GM19025 (cell line): ENCODE measurements at regions not wholly inside any gene's neighbourhood (a gene's known extent, or its start where the extent isn't known, plus 50 kb on each side); places are given as distances from the start of the nearest gene placed in this dataset.

Experiments
- ATAC-seq: cut with Tn5 transposase; IDR thresholded peaks from one replicate; pipeline ENCODE4 v1.9.1; 2021; ENCODE audit warnings: mild to moderate bottlenecking, low read depth, moderate library complexity; ENCODE audit not compliant: unreplicated experiment

- no peak for ATAC-seq
These were observed 87.6 kb upstream of the RSPO3 start for GRCh38 chr6:127030836-127031235.

GRCh38 chr6:127031511-127031910, 87.0 kb upstream of the RSPO3 start:
- no peak for ATAC-seq

DNA sequence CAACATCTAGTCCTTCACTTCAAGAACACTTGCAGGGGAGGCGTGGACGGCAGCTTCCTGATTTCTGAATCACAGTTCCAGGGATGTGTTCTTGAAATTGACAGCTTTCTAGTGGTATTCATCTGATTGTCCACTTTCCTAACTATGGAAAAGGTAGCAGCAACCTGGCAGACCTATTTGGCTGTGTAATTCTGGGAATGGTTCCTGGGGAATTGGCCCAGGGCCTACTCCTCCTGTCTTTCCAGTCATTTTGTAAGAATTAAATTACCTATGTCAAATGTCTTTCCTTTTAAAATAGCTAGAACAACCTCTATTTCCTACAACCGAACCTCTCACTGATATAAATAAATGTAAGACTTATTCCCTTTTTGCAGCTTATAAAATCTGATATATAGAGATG, 85.5 kb upstream of the RSPO3 start:
- no peak for ATAC-seq

DNA sequence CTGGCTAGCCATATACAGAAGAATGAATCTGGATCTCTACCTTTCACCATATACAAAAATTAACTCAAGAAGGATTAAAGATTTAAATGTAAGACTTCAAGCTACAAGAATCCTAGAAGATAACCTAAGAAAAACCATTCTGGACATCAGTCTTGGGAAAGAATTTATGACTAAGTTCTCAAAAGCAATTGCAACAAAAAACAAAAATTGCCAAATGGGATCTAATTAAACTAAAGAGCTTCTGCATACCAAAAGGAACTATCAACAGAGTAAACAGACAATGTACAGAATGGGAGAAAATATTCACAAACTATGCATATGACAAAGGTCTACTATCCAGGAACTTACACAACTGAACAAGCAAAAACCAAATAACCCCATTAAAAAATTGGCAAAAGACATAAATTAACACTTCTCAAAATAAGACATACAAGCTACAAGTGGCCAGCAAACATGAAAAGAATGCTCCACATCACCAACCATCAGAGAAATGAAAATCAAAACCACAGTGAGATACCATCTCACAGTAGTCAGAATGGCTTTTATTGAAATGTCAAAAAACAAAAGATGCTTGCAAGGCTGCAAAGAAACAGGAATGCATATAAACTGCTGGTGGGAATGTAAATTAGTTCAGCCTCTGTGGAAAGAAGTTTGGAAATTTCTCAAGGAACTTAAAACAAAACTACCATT, 66.8 kb upstream of the RSPO3 start:
- ATAC-seq: no peak

DNA sequence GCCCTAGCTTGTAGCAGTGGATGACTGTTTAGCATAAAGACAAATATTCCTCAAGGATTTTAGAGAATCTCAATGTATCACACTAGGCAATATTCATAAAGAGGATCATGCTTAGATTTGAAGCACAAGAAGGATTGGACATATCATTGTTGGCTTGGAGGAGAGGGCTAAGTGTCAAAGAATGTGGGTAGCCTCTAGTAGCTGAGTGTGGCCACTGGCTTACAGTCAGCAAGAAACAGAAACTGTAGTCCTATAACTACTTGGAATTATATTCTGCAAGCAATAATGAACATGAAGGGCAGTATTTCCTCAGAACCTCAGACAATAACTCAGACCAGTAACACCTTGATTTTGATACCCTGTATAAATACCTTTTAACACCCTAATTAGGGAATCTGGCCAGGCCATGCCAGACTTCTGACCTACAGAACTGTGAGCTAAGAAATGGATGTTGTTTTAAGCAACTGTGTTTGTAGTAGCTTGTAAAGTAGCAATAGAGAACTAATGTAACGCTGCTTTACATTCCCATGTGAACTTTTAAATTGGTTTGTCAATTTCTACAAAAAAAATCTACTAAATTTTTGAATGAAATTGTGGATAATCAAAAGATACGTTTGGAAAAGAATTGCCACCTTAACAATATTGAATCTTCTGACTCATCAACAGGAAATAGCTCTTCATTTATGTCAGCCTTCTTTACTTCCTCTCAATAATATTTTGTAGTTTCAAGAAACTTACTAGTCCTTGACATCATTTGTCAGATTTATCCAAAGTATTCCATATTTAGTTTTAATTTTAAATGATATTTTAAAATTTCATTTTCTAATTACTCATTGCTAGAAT, 65.2 kb upstream of the RSPO3 start:
- ATAC-seq: no peak

DNA sequence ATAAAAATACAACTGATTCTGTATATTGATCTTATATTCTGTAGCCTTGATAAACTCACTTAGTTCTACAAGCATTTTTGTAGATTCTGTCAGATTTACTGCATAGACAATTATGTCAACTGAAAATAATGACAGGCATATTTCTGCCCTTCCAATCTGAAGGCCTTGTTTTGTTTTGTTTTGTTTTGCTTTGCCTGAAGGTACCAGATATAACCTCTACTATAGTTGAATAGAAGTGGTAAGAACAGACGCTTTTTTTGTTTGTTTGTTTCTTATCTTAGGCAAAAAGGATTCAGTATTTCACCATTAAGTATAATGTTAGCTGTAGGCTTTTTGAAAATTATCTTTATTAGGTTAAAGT, 64.6 kb upstream of the RSPO3 start:
- ATAC-seq: no peak

GRCh38 chr6:127058027-127058426, 60.4 kb upstream of the RSPO3 start:
- no peak for ATAC-seq

GRCh38 chr6:127058936-127059335, 59.5 kb upstream of the RSPO3 start:
- ATAC-seq: no peak
